ENCODE measurements at regions not wholly inside any gene's neighbourhood (a gene's known extent, or its start where the extent isn't known, plus 50 kb on each side); places are given as distances from the start of the nearest gene placed in this dataset.

DNA sequence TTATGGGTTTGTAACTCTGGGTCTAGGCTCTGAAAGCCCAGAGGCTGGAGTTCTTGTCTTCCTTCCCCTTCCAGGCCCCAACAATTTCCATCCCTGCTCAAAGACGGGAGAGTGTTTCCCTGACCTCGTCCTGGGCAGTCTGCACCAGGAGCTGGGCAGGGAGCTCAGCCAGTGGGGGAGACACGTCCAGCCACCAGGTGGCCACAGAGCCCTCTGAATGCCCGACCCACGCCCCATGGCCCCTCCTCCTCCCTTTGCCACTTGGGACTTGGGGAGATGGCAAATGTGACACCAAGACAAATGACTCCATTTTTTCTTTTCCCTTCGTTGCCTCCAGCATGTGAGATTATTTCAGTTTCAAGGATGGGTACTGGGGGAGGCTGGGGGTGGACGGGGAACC is 159.9 kb upstream of the AJAP1 start:
- Histone ChIP-seq H3K27ac (ENCODE audit: low read depth, low read length) (no peak overlapping the region), H3K27me3 (ENCODE audit: control insufficient read depth, insufficient read depth, low read length) (no peaks in the 10 kb centered on the region), H3K9me3 (ENCODE audit: control insufficient read depth, insufficient read depth, low read depth, low read length) (no peaks in the 10 kb centered on the region), H3K9ac (ENCODE audit: low read length) (no peak overlapping the region), H3K36me3 (ENCODE audit: control insufficient read depth, insufficient read depth, low read length) (no peaks in the 10 kb centered on the region), H3K4me3 (ENCODE audit: low read depth, low read length) (no peak overlapping the region), H3K4me1 (ENCODE audit: control insufficient read depth, insufficient read depth, low read length) (no peaks in the 10 kb centered on the region)

DNA sequence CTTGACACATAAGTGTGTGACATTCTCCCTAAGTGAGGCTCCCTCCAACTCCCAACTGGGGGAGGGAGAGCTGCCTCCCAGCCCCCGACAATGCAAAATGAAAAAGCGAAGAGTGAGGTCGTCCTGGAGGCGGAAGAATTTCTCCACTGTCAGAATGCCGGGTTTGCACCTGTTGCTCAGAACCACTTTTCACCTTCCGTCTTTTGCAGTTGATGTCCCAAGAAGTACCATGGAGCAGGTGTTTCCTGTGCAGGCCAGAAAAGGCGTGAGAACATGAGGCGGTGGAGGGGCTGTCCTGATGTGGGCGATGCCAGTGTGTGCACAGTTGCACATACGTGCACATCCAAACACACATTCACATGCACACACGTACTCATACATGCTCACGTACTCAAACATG is 158.6 kb upstream of the AJAP1 start:
- no peak overlapping the region for H3K9ac ChIP-seq (ENCODE audit: low read length)
- H3K9me3 ChIP-seq (ENCODE audit: control insufficient read depth, insufficient read depth, low read depth, low read length) = no peaks in the 10 kb centered on the region
- H3K36me3 ChIP-seq (ENCODE audit: control insufficient read depth, insufficient read depth, low read length) = no peaks in the 10 kb centered on the region
- no peak overlapping the region for H3K27ac ChIP-seq (ENCODE audit: low read depth, low read length)
- no peak overlapping the region for H3K4me3 ChIP-seq (ENCODE audit: low read depth, low read length)
- H3K4me1 ChIP-seq (ENCODE audit: control insufficient read depth, insufficient read depth, low read length) = no peaks in the 10 kb centered on the region
- no peaks in the 10 kb centered on the region for H3K27me3 ChIP-seq (ENCODE audit: control insufficient read depth, insufficient read depth, low read length)

DNA sequence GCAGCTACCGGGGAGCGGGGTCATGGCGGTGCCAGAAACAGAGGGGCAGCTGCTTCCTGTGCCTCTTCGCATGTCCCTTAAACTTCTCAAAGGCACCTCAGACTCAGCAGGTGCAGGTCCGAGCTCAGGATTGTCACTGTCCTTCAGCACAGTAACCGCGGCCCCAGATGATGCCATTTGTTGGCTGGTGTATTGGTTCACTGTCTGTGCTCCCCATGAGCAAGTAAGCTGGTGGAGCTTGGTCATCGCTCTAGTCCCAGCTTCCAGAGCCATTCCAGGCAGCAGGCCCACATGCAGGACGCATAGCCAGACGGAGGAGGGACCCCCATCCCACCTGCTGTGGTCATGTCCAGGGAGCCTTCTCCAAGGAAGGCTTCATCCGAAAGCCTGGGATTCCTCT is 154.0 kb upstream of the AJAP1 start:
- no peak overlapping the region for H3K4me3 ChIP-seq (ENCODE audit: low read depth, low read length)
- no peak overlapping the region for H3K9ac ChIP-seq (ENCODE audit: low read length)
- H3K4me1 ChIP-seq (ENCODE audit: control insufficient read depth, insufficient read depth, low read length) = no peaks in the 10 kb centered on the region
- H3K9me3 ChIP-seq (ENCODE audit: control insufficient read depth, insufficient read depth, low read depth, low read length) = peaks cover 9% of the 10 kb centered on the region
- no peaks in the 10 kb centered on the region for H3K27me3 ChIP-seq (ENCODE audit: control insufficient read depth, insufficient read depth, low read length)
- no peaks in the 10 kb centered on the region for H3K36me3 ChIP-seq (ENCODE audit: control insufficient read depth, insufficient read depth, low read length)
- H3K27ac ChIP-seq (ENCODE audit: low read depth, low read length) = no peak overlapping the region

DNA sequence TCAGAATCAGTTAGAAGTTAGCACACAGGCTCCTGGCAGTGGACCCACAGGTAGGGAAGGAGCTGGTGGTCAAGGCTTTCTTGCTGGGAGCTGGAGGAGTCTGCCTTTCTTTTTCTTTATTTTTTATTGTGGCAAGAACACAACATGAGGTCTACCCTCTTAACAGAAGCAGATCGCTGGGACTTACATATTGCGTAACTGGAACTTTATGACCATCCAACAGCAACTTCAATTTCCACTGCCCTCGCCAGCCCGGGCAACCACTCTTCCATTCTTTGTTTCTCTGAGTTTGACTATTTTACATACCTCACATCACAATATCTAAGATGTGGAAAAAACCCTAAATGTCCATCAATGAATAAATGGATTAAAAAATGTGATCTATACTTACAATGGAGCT is 147.8 kb upstream of the AJAP1 start:
- no peak overlapping the region for H3K4me3 ChIP-seq (ENCODE audit: low read depth, low read length)
- peaks cover 9% of the 10 kb centered on the region for H3K9me3 ChIP-seq (ENCODE audit: control insufficient read depth, insufficient read depth, low read depth, low read length)
- H3K36me3 ChIP-seq (ENCODE audit: control insufficient read depth, insufficient read depth, low read length) = no peaks in the 10 kb centered on the region
- H3K9ac ChIP-seq (ENCODE audit: low read length) = no peak overlapping the region
- H3K27ac ChIP-seq (ENCODE audit: low read depth, low read length) = no peak overlapping the region
- no peaks in the 10 kb centered on the region; the same call in 1 of the 2 replicates for H3K27me3 ChIP-seq (ENCODE audit: control insufficient read depth, insufficient read depth, low read length)
- H3K4me1 ChIP-seq (ENCODE audit: control insufficient read depth, insufficient read depth, low read length) = no peaks in the 10 kb centered on the region; the same call in 1 of the 2 replicates

DNA sequence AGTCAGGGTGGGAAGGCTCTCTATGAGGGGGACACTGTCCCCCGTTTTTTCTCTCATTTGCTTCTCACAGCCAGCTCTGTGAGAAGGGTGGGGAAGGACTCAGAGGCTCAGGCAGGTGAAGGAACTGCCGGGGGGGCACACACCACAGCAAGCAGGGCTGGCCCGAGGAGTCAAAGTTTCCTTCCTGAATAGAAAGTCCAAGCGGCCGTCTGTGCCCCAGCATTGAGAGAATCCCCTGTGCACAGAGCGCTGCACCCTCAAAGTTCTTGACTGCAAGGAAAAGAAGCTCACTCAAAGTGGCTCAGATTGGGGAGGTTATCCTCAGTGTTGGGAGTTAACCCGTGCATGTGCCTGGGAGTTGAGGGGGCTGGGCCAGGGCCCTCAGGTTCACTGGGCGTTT is 145.2 kb upstream of the AJAP1 start:
- Histone ChIP-seq H3K36me3 (ENCODE audit: control insufficient read depth, insufficient read depth, low read length) (no peaks in the 10 kb centered on the region), H3K4me3 (ENCODE audit: low read depth, low read length) (no peak overlapping the region), H3K9me3 (ENCODE audit: control insufficient read depth, insufficient read depth, low read depth, low read length) (no peaks in the 10 kb centered on the region), H3K4me1 (ENCODE audit: control insufficient read depth, insufficient read depth, low read length) (no peaks in the 10 kb centered on the region; the same call in 1 of the 2 replicates), H3K27me3 (ENCODE audit: control insufficient read depth, insufficient read depth, low read length) (no peaks in the 10 kb centered on the region; the same call in 1 of the 2 replicates), H3K9ac (ENCODE audit: low read length) (no peak overlapping the region), H3K27ac (ENCODE audit: low read depth, low read length) (no peak overlapping the region)

- Histone ChIP-seq H3K27ac (ENCODE audit: low read depth, low read length) (no peak overlapping the region), H3K4me3 (ENCODE audit: low read depth, low read length) (no peak overlapping the region), H3K4me1 (ENCODE audit: control insufficient read depth, insufficient read depth, low read length) (no peaks in the 10 kb centered on the region; the same call in 1 of the 2 replicates), H3K9me3 (ENCODE audit: control insufficient read depth, insufficient read depth, low read depth, low read length) (no peaks in the 10 kb centered on the region), H3K27me3 (ENCODE audit: control insufficient read depth, insufficient read depth, low read length) (no peaks in the 10 kb centered on the region; the same call in 1 of the 2 replicates), H3K36me3 (ENCODE audit: control insufficient read depth, insufficient read depth, low read length) (no peaks in the 10 kb centered on the region), H3K9ac (ENCODE audit: low read length) (no peak overlapping the region)
These were observed 144.1 kb upstream of the AJAP1 start for GRCh38 chr1:4510276-4510691.

DNA sequence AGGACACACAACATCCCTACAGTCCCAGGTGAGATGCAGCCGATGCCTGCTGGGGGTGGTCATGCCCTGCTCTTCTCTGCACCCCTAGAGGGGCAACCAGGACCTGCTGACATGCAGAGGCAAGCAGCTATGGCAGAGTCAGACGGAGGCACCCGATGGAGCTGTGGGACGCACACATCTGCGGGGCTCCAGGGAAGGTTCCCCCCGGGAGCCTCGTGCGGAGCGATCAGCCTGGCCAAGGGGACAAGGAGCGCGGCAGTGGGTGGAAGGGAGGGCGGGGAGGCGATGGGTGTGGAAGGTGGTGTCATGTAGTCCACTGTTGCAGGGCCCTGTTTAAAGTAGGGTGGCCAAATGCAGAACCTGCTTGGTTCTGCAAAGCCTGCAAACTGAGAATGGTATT is 143.0 kb upstream of the AJAP1 start:
- Histone ChIP-seq H3K36me3 (ENCODE audit: control insufficient read depth, insufficient read depth, low read length) (no peaks in the 10 kb centered on the region), H3K9ac (ENCODE audit: low read length) (no peak overlapping the region), H3K9me3 (ENCODE audit: control insufficient read depth, insufficient read depth, low read depth, low read length) (no peaks in the 10 kb centered on the region)

GRCh38 chr1:4512636-4513035 is 141.8 kb upstream of the AJAP1 start:
- H3K4me3 ChIP-seq (ENCODE audit: low read depth, low read length) = no peak overlapping the region
- H3K9ac ChIP-seq (ENCODE audit: low read length) = no peak overlapping the region
- H3K27me3 ChIP-seq (ENCODE audit: control insufficient read depth, insufficient read depth, low read length) = no peaks in the 10 kb centered on the region; the same call in 1 of the 2 replicates
- H3K27ac ChIP-seq (ENCODE audit: low read depth, low read length) = no peak overlapping the region
- H3K36me3 ChIP-seq (ENCODE audit: control insufficient read depth, insufficient read depth, low read length) = no peaks in the 10 kb centered on the region
- H3K4me1 ChIP-seq (ENCODE audit: control insufficient read depth, insufficient read depth, low read length) = no peaks in the 10 kb centered on the region; the same call in 1 of the 2 replicates
- no peaks in the 10 kb centered on the region for H3K9me3 ChIP-seq (ENCODE audit: control insufficient read depth, insufficient read depth, low read depth, low read length)

More for the DNA sequence above, 143.0 kb upstream of the AJAP1 start:
- Histone ChIP-seq H3K27me3 (ENCODE audit: control insufficient read depth, insufficient read depth, low read length) (no peaks in the 10 kb centered on the region; the same call in 1 of the 2 replicates), H3K4me1 (ENCODE audit: control insufficient read depth, insufficient read depth, low read length) (no peaks in the 10 kb centered on the region; the same call in 1 of the 2 replicates), H3K27ac (ENCODE audit: low read depth, low read length) (no peak overlapping the region), H3K4me3 (ENCODE audit: low read depth, low read length) (no peak overlapping the region)

GRCh38 chr1:4513685-4514084 is 140.7 kb upstream of the AJAP1 start:
- Histone ChIP-seq H3K9me3 (ENCODE audit: control insufficient read depth, insufficient read depth, low read depth, low read length) (no peaks in the 10 kb centered on the region), H3K4me3 (ENCODE audit: low read depth, low read length) (no peak overlapping the region), H3K27me3 (ENCODE audit: control insufficient read depth, insufficient read depth, low read length) (no peaks in the 10 kb centered on the region; the same call in 1 of the 2 replicates), H3K36me3 (ENCODE audit: control insufficient read depth, insufficient read depth, low read length) (no peaks in the 10 kb centered on the region), H3K9ac (ENCODE audit: low read length) (no peak overlapping the region), H3K4me1 (ENCODE audit: control insufficient read depth, insufficient read depth, low read length) (no peaks in the 10 kb centered on the region; the same call in 1 of the 2 replicates), H3K27ac (ENCODE audit: low read depth, low read length) (no peak overlapping the region)

DNA sequence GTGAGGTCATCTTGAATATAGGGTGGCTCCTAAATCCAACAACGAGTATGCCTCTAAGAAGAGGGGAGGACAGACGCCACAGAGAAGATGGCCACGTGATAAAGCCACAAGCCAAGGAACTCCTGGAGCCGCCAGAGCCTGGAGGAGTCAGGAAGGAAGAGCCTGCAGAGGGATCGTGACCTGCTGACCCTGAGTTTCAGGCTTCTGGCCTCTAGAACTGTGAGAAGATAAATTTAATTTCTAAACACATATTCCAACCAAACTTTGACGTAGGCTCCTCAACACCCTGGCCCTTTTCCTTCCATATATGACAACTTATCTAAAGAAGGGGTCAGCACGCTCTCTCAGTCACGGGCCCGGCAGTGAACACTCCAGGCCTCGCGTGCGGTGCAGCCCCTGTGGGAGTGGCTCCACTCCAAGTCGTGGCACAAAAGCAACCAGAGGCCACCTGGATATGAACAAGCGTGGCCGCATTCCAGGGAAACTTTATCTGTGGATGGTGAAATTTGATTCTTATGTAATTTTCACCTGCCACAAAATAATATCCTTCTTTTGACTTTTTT is 138.6 kb upstream of the AJAP1 start:
- Histone ChIP-seq H3K27me3 (ENCODE audit: control insufficient read depth, insufficient read depth, low read length) (no peaks in the 10 kb centered on the region; the same call in 1 of the 2 replicates), H3K4me1 (ENCODE audit: control insufficient read depth, insufficient read depth, low read length) (no peaks in the 10 kb centered on the region), H3K9me3 (ENCODE audit: control insufficient read depth, insufficient read depth, low read depth, low read length) (no peaks in the 10 kb centered on the region), H3K27ac (ENCODE audit: low read depth, low read length) (no peak overlapping the region), H3K4me3 (ENCODE audit: low read depth, low read length) (no peak overlapping the region), H3K36me3 (ENCODE audit: control insufficient read depth, insufficient read depth, low read length) (no peaks in the 10 kb centered on the region), H3K9ac (ENCODE audit: low read length) (no peak overlapping the region)

GRCh38 chr1:4516596-4516995 is 137.8 kb upstream of the AJAP1 start:
- H3K9ac ChIP-seq (ENCODE audit: low read length) = no peak overlapping the region
- no peaks in the 10 kb centered on the region; the same call in 1 of the 2 replicates for H3K27me3 ChIP-seq (ENCODE audit: control insufficient read depth, insufficient read depth, low read length)
- no peaks in the 10 kb centered on the region for H3K4me1 ChIP-seq (ENCODE audit: control insufficient read depth, insufficient read depth, low read length)
- no peak overlapping the region for H3K27ac ChIP-seq (ENCODE audit: low read depth, low read length)
- no peaks in the 10 kb centered on the region for H3K9me3 ChIP-seq (ENCODE audit: control insufficient read depth, insufficient read depth, low read depth, low read length)
- H3K36me3 ChIP-seq (ENCODE audit: control insufficient read depth, insufficient read depth, low read length) = no peaks in the 10 kb centered on the region
- no peak overlapping the region for H3K4me3 ChIP-seq (ENCODE audit: low read depth, low read length)

All from HUES6 (cell line).